ENCODE measurements at regions not wholly inside any gene's neighbourhood (a gene's known extent, or its start where the extent isn't known, plus 50 kb on each side); places are given as distances from the start of the nearest gene placed in this dataset.
"Not testable (repeated sequence)": the region's sequence is repeated elsewhere in the genome, so short reads cannot be mapped to it uniquely, and the experiment has no call there.

GRCh38 chr5:145433077-145433476 is 402.1 kb downstream of the PRELID2 start:
- DNase-seq (ENCODE audit: low read depth), result no peak
- no peak overlapping the region for H3K4me3 ChIP-seq (ENCODE audit: low read depth, low read length)
- TF ChIP-seq MAX (IDR thresholded peaks at IDR 0.05; ENCODE audit: low read depth, low read length) (no peak), MYC (IDR thresholded peaks at IDR 0.05; ENCODE audit: low read depth, low read length) (no peak), POLR2A (IDR thresholded peaks at IDR 0.05; ENCODE audit: extremely low read depth, insufficient read length) (no peak), CTCF (IDR thresholded peaks at IDR 0.05; ENCODE audit: low read depth, low read length) (no peak)

- no peak overlapping the region for H3K4me3 ChIP-seq (ENCODE audit: low read depth, low read length)
- no peak for DNase-seq (ENCODE audit: low read depth)
- TF ChIP-seq POLR2A (IDR thresholded peaks at IDR 0.05; ENCODE audit: extremely low read depth, insufficient read length), result no peak
Observed at GRCh38 chr5:145429170-145429569, 406.0 kb downstream of the PRELID2 start.

GRCh38 chr5:145408048-145408341 is 427.1 kb downstream of the PRELID2 start:
- no peak for DNase-seq (ENCODE audit: low read depth)
- no peak overlapping the region for H3K4me3 ChIP-seq (ENCODE audit: low read depth, low read length)
- TF ChIP-seq MYC (IDR thresholded peaks at IDR 0.05; ENCODE audit: low read depth, low read length) (no peak), CTCF (IDR thresholded peaks at IDR 0.05; ENCODE audit: low read depth, low read length) (no peak), POLR2A (IDR thresholded peaks at IDR 0.05; ENCODE audit: extremely low read depth, insufficient read length) (no peak), MAX (IDR thresholded peaks at IDR 0.05; ENCODE audit: low read depth, low read length) (no peak)

GRCh38 chr5:145407300-145408047 is 427.7 kb downstream of the PRELID2 start:
- no peak overlapping the region for H3K4me3 ChIP-seq (ENCODE audit: low read depth, low read length)
- DNase-seq (ENCODE audit: low read depth), result no peak
- no peak for TF ChIP-seq MAX (IDR thresholded peaks at IDR 0.05; ENCODE audit: low read depth, low read length)
- TF ChIP-seq POLR2A (IDR thresholded peaks at IDR 0.05; ENCODE audit: extremely low read depth, insufficient read length), result no peak
- no peak for TF ChIP-seq CTCF (IDR thresholded peaks at IDR 0.05; ENCODE audit: low read depth, low read length)
- no peak for TF ChIP-seq MYC (IDR thresholded peaks at IDR 0.05; ENCODE audit: low read depth, low read length)

GRCh38 chr5:145403992-145404391 is 431.1 kb downstream of the PRELID2 start:
- no peak for TF ChIP-seq POLR2A (IDR thresholded peaks at IDR 0.05; ENCODE audit: extremely low read depth, insufficient read length)
- no peak for TF ChIP-seq MAX (IDR thresholded peaks at IDR 0.05; ENCODE audit: low read depth, low read length)
- no peak for TF ChIP-seq MYC (IDR thresholded peaks at IDR 0.05; ENCODE audit: low read depth, low read length)
- TF ChIP-seq CTCF (IDR thresholded peaks at IDR 0.05; ENCODE audit: low read depth, low read length), result no peak
- DNase-seq (ENCODE audit: low read depth), result no peak
- H3K4me3 ChIP-seq (ENCODE audit: low read depth, low read length), result no peak overlapping the region

- H3K4me3 ChIP-seq (ENCODE audit: low read depth, low read length), result no peak overlapping the region
- no peak for DNase-seq (ENCODE audit: low read depth)
- no peak for TF ChIP-seq MAX (IDR thresholded peaks at IDR 0.05; ENCODE audit: low read depth, low read length)
- TF ChIP-seq MYC (IDR thresholded peaks at IDR 0.05; ENCODE audit: low read depth, low read length), result no peak
- no peak for TF ChIP-seq POLR2A (IDR thresholded peaks at IDR 0.05; ENCODE audit: extremely low read depth, insufficient read length)
- no peak for TF ChIP-seq CTCF (IDR thresholded peaks at IDR 0.05; ENCODE audit: low read depth, low read length)
Observed at GRCh38 chr5:145396888-145397287, 438.3 kb downstream of the PRELID2 start.

- not testable (repeated sequence) for DNase-seq (ENCODE audit: low read depth); H3K4me3 ChIP-seq (ENCODE audit: low read depth, low read length)
Observed at GRCh38 chr5:145395151-145395550, 440.0 kb downstream of the PRELID2 start.

Data from NB4 (cell line).